ENCODE measurements at regions not wholly inside any gene's neighbourhood (a gene's known extent, or its start where the extent isn't known, plus 50 kb on each side); places are given as distances from the start of the nearest gene placed in this dataset.

DNA sequence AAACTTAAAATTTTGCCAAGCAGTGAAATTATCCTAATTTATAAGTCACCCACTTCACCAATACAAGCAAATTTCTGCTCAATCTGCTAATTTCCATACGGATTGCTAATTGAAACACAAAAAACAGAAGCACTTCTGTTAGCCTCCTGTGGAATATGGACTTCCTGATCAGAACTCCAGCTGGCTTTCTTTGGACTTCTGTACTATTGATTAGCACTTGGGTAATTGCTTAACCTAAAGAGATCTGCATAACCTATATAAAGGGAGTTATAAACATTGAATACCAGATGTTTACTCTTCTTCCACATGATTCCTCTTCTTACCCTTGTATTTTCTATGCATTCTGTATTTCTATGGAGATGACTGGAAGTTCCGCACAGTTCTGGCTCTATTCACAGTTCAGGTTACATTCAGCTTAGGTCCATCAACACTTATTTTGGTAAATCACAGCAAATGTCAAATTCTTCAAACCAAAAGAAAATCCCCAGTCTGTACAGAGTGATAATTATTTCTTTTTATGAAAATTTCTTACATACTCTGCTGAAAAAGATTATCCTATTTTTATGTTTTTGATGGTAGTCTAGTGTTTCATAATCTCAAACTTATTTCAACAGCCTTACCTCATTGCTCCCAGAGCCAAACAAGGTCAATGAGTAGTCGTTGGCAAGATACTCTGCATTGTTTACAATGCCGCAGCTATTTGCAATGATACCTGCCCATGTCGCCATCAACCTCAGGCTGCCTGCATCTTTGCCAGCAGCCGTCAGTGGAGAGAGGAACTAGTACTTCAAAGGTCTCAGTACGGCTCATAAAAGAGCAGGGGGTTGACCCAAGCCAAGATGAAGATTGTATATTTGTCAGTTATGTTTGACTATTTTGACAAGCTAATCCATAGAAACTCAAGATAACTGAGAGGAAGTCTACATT is 225.6 kb downstream of the AHR start:
- DNase-seq, result peak; percentile 16

DNA sequence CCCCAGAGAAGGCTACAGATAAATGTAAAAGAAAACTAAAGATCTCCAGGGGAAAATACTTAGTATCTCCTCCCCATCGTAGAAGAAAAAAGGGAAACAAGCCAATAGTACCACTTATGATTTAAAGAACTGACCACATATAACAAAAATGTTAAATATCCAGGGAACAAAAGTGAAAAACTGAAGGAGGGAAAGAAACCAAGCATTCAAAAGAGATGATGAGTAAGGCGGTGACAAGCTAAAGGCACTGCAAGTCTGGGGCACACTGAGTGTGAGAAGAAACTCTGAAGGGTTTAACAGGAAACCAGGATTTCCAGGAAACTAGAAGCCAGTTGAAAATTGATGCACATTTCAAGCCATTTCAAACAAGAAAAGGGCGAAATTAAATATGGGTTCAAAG is 226.3 kb downstream of the AHR start:
- DNase-seq, result no peak

GRCh38 chr7:17526621-17527020 is 228.2 kb downstream of the AHR start:
- no peak for DNase-seq

GRCh38 chr7:17528636-17529035 is 230.2 kb downstream of the AHR start:
- DNase-seq, result no peak

GRCh38 chr7:17530244-17530643 is 231.8 kb downstream of the AHR start:
- no peak for DNase-seq

- DNase-seq, result peak; percentile 51
Observed at GRCh38 chr7:17530741-17531421, 232.4 kb downstream of the AHR start.

GRCh38 chr7:17532861-17533404 is 234.5 kb downstream of the AHR start:
- DNase-seq, result peak; percentile 22

DNA sequence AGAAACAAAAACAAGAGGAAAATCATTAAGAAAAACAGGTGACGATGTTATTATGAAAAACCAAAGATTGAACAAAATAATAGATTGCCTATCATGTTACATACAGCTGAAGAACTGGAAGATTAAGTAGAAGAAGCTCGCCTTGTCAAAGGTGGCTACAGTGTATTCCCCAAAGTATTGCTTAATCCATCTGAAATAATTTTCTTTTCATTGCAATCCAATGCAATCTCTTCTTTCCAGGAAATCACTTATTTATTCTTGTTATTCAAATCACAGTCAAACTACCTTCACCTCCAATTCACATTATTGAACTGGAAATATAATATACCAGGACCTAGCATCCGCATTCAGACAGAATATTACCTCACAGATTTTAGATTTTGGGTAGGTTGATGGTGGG is 235.9 kb downstream of the AHR start:
- DNase-seq, result no peak

- DNase-seq, result no peak
Observed at GRCh38 chr7:17535776-17536175, 237.3 kb downstream of the AHR start.

GRCh38 chr7:17544401-17544800 is 245.9 kb downstream of the AHR start:
- DNase-seq, result no peak

GRCh38 chr7:17545348-17545747 is 246.9 kb downstream of the AHR start:
- no peak for DNase-seq

DNA sequence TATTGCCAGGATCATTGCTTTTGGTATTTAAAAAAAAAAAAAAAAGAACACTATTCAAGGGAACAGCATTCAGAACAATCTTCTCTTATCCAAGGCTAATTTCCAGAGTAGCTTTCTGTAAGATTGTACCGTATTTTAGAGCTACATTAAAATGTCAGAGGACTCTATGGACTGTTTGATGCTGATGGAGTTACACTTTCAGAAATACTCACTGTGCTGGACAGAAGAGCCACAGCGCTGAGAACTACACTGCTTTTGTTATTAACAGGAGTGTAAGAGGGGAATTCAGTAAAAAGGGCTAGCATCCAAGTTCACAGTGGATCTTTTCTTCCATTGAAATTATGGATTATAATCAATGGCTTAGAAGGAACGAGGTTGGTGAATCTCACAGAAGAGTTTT is 247.7 kb downstream of the AHR start:
- no peak for DNase-seq

DNA sequence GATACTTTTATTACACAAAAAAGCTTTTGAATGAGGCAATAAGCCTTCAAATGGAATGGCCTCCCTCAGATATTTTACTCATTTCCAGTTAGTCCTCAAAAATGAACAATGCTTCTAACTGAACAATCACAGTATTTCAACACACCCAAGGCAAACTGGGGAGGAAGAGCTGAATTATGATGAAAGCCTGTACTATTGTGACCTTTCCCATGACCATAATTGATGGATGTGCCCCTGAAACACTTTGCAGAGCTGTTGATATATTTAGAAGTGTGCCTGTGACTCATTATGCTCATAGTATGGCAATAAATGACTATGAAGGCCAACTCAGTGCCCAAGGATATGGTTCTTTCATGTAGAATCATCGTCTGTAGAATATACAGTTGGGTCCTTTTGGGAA is 248.1 kb downstream of the AHR start:
- no peak for DNase-seq

DNA sequence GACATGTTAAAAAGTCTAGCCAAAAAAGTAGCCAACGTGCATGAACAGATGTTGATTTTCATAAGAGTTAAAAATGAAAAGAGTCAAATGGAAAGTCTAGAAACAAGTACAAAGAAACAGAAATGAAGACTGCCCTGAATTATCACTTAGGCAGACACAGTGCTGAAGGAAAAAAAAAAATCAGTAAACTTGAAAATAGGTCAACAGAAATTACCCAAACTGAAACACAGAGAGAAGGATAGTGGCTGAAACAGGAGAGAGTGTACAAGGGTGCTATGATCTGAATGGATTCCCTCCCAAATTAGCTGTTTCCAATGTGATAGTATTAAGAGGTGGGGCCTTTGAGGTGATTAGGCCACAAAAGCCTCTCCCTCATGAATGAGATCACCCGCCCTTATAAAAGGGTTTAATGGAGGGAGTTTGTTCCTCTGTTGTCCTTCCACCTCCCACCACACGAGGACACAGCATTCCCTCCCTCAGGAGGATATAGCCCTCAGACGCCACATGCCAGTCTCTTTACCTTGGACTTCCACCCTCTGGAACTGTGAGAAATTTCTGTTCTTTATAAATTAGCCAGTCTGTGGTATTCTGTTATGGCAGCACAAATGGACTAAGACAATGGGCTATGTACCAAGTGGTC is 249.7 kb downstream of the AHR start:
- DNase-seq, result no peak

DNA sequence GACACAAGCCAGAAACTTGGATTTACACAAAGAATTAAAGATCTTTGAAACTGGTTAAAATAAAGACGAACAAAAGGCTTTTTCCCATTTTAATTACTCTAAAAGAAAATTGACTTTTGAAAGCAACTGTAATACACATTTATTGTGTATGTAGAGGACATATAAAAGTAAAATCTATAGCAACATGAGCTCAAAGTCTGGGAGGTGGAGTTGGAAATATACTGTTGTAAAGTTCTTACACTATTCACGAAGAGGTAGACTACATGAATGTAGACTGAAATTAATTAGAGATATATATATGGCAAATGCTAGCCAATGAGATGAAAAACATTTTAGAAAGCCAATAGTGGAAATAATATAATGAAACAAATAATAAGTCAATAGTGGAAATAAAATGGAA is 251.0 kb downstream of the AHR start:
- no peak for DNase-seq

- DNase-seq, result no peak
Observed at GRCh38 chr7:17552373-17552772, 253.9 kb downstream of the AHR start.

- DNase-seq, result no peak
Observed at GRCh38 chr7:17552952-17553351, 254.5 kb downstream of the AHR start.

GRCh38 chr7:17554341-17555015 is 256.0 kb downstream of the AHR start:
- no peak for DNase-seq

GRCh38 chr7:17556247-17556956 is 257.9 kb downstream of the AHR start:
- DNase-seq, result no peak

- no peak for DNase-seq
Observed at GRCh38 chr7:17557251-17557671, 258.8 kb downstream of the AHR start.

DNA sequence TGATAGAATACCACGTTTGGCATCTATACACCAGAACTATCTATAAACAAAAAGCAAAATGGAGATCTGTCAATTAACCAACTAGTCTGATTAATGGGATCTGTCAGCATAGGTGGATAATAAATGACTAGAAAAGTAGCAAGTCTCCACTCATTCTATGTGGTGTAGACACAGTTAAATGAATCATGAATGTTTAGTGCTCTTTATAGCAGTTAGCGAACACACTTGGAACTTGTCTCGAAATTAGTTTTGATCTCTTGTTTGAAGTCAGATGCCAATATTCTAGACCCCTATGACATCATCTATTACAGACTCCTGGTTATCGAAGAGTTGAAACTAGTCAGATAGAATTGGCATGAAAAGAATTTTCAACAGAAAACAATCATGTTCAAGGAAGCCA is 259.7 kb downstream of the AHR start:
- peak; percentile 42 for DNase-seq
